Lower lobe of right lung (tissue), 2 donors: ENCODE measurements at regions not wholly inside any gene's neighbourhood (a gene's known extent, or its start where the extent isn't known, plus 50 kb on each side); places are given as distances from the start of the nearest gene placed in this dataset.

Source experiments
- ATAC-seq, 2 donors: fragments of 200-7000 bp; cut with Tn5 transposase; one replicate each; pipeline ENCODE4 v1.9.1; 2020 to 2022; ENCODE audit warnings: mild to moderate bottlenecking in 2 of 2, moderate library complexity in 2 of 2
- DNase-seq: peaks from one replicate; pipeline ENCODE4 v3.0.0-alpha.2; 2020
- H3K27ac ChIP-seq: fragments of 200-600 bp; one replicate; pipeline ENCODE4 v1.8.0; 2022
- H3K27me3 ChIP-seq: fragments of 200-600 bp; one replicate; pipeline ENCODE4 v1.8.0; 2022; ENCODE audit warnings: low read depth
- H3K36me3 ChIP-seq: fragments of 200-600 bp; one replicate; pipeline ENCODE4 v1.8.0; 2022; ENCODE audit warnings: mild to moderate bottlenecking
- H3K4me1 ChIP-seq: fragments of 200-600 bp; one replicate; pipeline ENCODE4 v1.8.0; 2022
- H3K4me3 ChIP-seq: fragments of 200-600 bp; one replicate; pipeline ENCODE4 v1.8.0; 2022; ENCODE audit warnings: mild to moderate bottlenecking
- H3K9me3 ChIP-seq: fragments of 200-600 bp; one replicate; pipeline ENCODE4 v1.8.0; 2022
- intact Hi-C: fragments of 100-400 bp; cut with DNase I; formaldehyde crosslinking; loops from one replicate; pipeline ENCODE4 v1.11.0; 2022
- TF ChIP-seq, protein P1 (sequence below): fragments of 200-600 bp; IDR thresholded peaks from one replicate; pipeline ENCODE4 v1.8.0; 2022; ENCODE audit warnings: antibody characterized with exemption, mild to moderate bottlenecking
- donor health status: DM: no; HTN: yes; CAD: no; lungs with severe emphysema.

DNA sequence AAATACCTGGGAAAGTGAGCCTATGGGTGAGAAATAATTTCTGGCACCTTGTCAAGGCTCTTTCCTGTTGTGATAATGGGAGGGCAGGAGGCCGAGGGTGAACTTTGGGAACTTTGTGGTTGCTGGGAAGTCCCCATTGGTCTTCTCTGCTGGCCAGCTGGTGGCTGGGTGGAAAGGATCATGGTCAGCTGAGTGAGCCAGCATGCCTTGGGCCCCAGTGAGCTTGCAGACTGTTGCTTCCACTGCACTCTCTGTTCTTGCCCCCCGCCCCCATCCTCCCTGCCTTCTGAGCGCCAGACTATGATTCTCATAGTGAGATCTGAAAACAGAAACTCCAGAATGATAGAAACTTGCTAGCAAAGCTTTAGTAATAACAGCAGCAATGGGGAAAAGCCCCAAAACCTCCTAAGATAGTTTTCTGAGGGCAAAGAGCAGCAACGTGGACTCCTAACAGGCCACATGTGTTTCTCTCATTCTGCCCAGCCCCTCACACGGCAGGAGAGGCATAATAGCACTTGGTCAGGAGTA, 139.2 kb upstream of the SMARCA2 start:
- Histone ChIP-seq H3K9me3 (no peaks in the 10 kb centered on the region), H3K36me3 (no peaks in the 10 kb centered on the region), H3K4me1 (no peaks in the 10 kb centered on the region), H3K27ac (no peak overlapping the region), H3K27me3 (no peaks in the 10 kb centered on the region), H3K4me3 (no peak overlapping the region)
- intact Hi-C loops = no loop called here
- TF ChIP-seq, protein P1, sequence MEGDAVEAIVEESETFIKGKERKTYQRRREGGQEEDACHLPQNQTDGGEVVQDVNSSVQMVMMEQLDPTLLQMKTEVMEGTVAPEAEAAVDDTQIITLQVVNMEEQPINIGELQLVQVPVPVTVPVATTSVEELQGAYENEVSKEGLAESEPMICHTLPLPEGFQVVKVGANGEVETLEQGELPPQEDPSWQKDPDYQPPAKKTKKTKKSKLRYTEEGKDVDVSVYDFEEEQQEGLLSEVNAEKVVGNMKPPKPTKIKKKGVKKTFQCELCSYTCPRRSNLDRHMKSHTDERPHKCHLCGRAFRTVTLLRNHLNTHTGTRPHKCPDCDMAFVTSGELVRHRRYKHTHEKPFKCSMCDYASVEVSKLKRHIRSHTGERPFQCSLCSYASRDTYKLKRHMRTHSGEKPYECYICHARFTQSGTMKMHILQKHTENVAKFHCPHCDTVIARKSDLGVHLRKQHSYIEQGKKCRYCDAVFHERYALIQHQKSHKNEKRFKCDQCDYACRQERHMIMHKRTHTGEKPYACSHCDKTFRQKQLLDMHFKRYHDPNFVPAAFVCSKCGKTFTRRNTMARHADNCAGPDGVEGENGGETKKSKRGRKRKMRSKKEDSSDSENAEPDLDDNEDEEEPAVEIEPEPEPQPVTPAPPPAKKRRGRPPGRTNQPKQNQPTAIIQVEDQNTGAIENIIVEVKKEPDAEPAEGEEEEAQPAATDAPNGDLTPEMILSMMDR = no peak
- no peak for DNase-seq
- no peak for ATAC-seq

DNA sequence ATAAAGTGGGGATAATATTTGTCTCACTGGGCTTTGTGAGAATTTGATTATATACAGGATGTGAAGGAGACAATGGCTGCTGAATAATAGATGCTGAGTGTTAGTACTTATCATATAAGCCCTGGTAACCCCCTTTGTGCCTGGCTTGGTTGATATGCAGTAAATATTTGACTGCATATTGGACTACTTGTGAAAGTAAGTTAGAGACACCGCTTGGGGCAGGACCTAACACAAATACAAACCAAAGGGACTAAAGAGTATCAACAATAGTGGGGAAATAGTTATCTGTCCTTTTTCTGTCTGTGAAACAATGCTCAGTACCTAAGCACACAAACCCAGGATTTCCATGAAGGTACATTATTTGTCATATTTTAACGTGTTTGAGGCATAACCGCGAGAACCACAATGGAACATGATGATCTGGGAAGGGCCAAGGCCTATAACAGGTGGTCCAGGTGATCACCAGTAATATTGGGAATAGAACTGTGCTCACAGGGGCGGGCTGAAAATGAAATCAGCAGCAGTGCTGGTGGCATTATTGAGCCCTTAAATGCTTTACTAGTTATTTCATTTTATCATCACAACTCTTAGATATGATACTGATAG, 138.2 kb upstream of the SMARCA2 start:
- H3K27ac ChIP-seq = no peak overlapping the region
- ATAC-seq = no peak
- H3K4me1 ChIP-seq = no peaks in the 10 kb centered on the region
- intact Hi-C loops = no loop called here
- no peaks in the 10 kb centered on the region for H3K9me3 ChIP-seq
- TF ChIP-seq, protein P1 = no peak
- no peak overlapping the region for H3K4me3 ChIP-seq
- no peaks in the 10 kb centered on the region for H3K36me3 ChIP-seq
- H3K27me3 ChIP-seq = no peaks in the 10 kb centered on the region
- DNase-seq = no peak

DNA sequence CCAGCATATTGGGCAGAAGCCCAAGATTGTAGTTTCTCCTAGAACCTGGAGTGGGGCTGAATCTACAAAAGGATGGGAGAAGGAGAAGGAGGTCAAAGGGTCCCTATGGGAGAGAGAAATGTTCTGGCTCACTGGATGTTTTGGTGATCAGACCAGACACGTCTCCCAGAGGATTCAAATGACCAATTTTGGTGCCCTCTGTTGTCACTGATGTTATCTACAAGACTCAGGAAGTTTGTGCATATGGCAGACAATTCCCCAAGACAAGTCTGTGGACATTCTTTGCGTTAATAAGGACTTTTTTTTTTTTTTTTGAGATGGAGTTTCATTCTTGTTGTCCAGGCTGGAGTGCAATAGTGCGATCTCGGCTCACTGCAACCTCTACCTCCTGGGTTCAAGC, 137.2 kb upstream of the SMARCA2 start:
- Histone ChIP-seq H3K27me3 (no peaks in the 10 kb centered on the region), H3K36me3 (no peaks in the 10 kb centered on the region), H3K27ac (no peak overlapping the region), H3K4me1 (no peaks in the 10 kb centered on the region), H3K4me3 (no peak overlapping the region), H3K9me3 (no peaks in the 10 kb centered on the region)
- no peak for DNase-seq
- intact Hi-C loops = no loop called here
- no peak for ATAC-seq
- TF ChIP-seq, protein P1 = no peak

GRCh38 chr9:1878811-1879210, 136.3 kb upstream of the SMARCA2 start:
- ATAC-seq (no peak), DNase-seq (no peak)
- no peaks in the 10 kb centered on the region for H3K36me3 ChIP-seq
- intact Hi-C loops = no loop called here
- H3K27me3 ChIP-seq = no peaks in the 10 kb centered on the region
- TF ChIP-seq, protein P1 = no peak
- no peaks in the 10 kb centered on the region for H3K9me3 ChIP-seq
- H3K27ac ChIP-seq = no peak overlapping the region
- no peak overlapping the region for H3K4me3 ChIP-seq
- no peaks in the 10 kb centered on the region for H3K4me1 ChIP-seq

- H3K27me3 ChIP-seq = no peaks in the 10 kb centered on the region
- H3K36me3 ChIP-seq = no peaks in the 10 kb centered on the region
- intact Hi-C loops = no loop called here
- no peak overlapping the region for H3K27ac ChIP-seq
- DNase-seq = no peak
- TF ChIP-seq, protein P1 = no peak
- H3K4me1 ChIP-seq = no peaks in the 10 kb centered on the region
- ATAC-seq = no peak
- H3K4me3 ChIP-seq = no peak overlapping the region
- H3K9me3 ChIP-seq = no peaks in the 10 kb centered on the region
Observed at GRCh38 chr9:1879501-1879900, 135.6 kb upstream of the SMARCA2 start.
